Nucleus accumbens (tissue), 56 donors: ENCODE measurements at regions not wholly inside any gene's neighbourhood (a gene's known extent, or its start where the extent isn't known, plus 50 kb on each side); places are given as distances from the start of the nearest gene placed in this dataset.
"Not testable (repeated sequence)": the region's sequence is repeated elsewhere in the genome, so short reads cannot be mapped to it uniquely, and the experiment has no call there.

ENCODE experiments used
- DNase-seq, 56 donors: peaks; one replicate each; lab custom pipeline; 2025; lab: John Stamatoyannopoulos, UW

- no peak for DNase-seq
These were observed 341.1 kb downstream of the MMUT start for GRCh38 chr6:49121970-49122369.

GRCh38 chr6:49118478-49118877 lies 344.6 kb downstream of the MMUT start:
- DNase-seq: no peak

GRCh38 chr6:49110916-49111315 lies 352.1 kb downstream of the MMUT start:
- DNase-seq: no peak

GRCh38 chr6:49097664-49098063 lies 365.4 kb downstream of the MMUT start:
- not testable (repeated sequence) for DNase-seq

- no peak for DNase-seq
These were observed 365.9 kb downstream of the MMUT start for GRCh38 chr6:49097116-49097515.

GRCh38 chr6:49088631-49089030 lies 374.4 kb downstream of the MMUT start:
- no peak for DNase-seq

GRCh38 chr6:49087369-49087768 lies 375.7 kb downstream of the MMUT start:
- no peak for DNase-seq

GRCh38 chr6:49082611-49083010 lies 380.4 kb downstream of the MMUT start:
- DNase-seq: no peak

GRCh38 chr6:49072885-49073620 lies 390.0 kb downstream of the MMUT start:
- no peak for DNase-seq

- DNase-seq: no peak
These were observed 390.9 kb downstream of the MMUT start for GRCh38 chr6:49072146-49072545.

GRCh38 chr6:49070411-49070810 lies 392.6 kb downstream of the MMUT start:
- no peak for DNase-seq

- DNase-seq: no peak
These were observed 408.7 kb downstream of the MMUT start for GRCh38 chr6:49054311-49054710.

GRCh38 chr6:49052901-49053300 lies 410.2 kb downstream of the MMUT start:
- no peak for DNase-seq

- no peak for DNase-seq
These were observed 411.8 kb downstream of the MMUT start for GRCh38 chr6:49051281-49051680.

GRCh38 chr6:49050584-49050983 lies 412.5 kb downstream of the MMUT start:
- DNase-seq: no peak

GRCh38 chr6:49038294-49038822 lies 424.7 kb downstream of the MMUT start:
- DNase-seq: no peak

GRCh38 chr6:49030251-49031020 lies 432.6 kb downstream of the MMUT start:
- no peak for DNase-seq

GRCh38 chr6:49027644-49028043 lies 435.4 kb downstream of the MMUT start:
- DNase-seq: no peak

GRCh38 chr6:49025273-49026240 lies 437.5 kb downstream of the MMUT start:
- no peak for DNase-seq

GRCh38 chr6:49004801-49005200 lies 458.3 kb downstream of the MMUT start:
- DNase-seq: no peak

- DNase-seq: no peak
These were observed 459.7 kb downstream of the MMUT start for GRCh38 chr6:49003348-49003747.
